GM20000 (cell line): ENCODE measurements at regions not wholly inside any gene's neighbourhood (a gene's known extent, or its start where the extent isn't known, plus 50 kb on each side); places are given as distances from the start of the nearest gene placed in this dataset.

ENCODE experiments used
- DNase-seq: peaks from one replicate; pipeline ENCODE4 v3.0.0; 2012; ENCODE audit warnings: low spot score
- CTCF ChIP-seq: IDR thresholded peaks from 2 replicates; pipeline ENCODE4 v1.5.1; 2012; ENCODE audit warnings: mild to moderate bottlenecking, control low read depth; ENCODE audit errors: extremely low read depth, missing control alignments

DNA sequence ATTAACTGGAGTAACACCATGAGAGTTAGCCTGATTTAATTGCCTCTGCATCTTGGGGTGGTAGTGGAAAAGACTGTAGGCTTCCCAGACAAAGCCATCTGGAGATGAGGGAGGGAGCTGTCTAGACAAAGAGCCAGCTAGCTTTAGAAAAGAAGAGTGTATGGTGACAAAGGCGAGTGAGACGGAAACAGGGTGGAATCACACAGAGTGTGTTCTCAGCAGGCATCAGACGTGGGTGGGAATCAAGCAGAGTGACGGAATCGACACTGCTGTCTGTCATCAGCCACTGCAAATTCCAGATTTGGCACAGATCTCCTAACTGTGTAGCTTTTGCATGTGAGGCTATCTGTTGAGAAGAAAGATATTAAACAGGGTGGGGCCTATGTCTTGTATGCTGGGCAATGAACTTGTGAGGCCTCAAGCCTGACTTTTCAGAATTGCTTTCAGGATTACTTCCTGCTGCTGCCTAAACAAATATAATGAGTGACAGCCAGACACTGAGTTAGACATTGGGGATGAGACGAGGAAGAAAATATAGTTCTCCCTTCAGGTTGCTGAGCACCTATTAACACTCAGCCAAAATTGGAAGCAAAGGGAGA, 236.5 kb upstream of the GRIP1 start:
- no peak for DNase-seq
- TF ChIP-seq CTCF = no peak

- no peak for TF ChIP-seq CTCF
- no peak for DNase-seq
Observed at GRCh38 chr12:66916189-66916588, 237.3 kb upstream of the GRIP1 start.

GRCh38 chr12:66919466-66919865, 240.6 kb upstream of the GRIP1 start:
- no peak for DNase-seq
- no peak for TF ChIP-seq CTCF

- no peak for TF ChIP-seq CTCF
Observed at GRCh38 chr12:66920205-66920604, 241.3 kb upstream of the GRIP1 start.

DNA sequence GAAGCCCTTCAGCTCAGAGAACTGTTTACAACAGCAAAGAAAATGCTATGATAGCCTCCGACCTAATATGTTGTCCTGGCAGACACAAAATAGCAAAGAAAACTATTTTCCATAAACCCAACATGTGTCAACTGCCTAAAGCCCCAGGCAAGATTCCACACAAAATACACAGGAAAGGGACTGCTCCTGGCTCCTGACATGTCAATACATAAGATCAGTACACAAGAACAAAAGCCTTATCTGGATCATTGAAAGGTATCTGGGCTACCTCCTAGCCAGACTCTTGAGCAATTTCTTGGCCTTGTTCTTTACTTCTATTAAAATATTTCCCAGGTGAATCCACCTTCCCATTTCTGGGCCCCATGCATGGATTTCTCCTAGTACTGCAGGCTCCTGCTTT, 242.3 kb upstream of the GRIP1 start:
- no peak for DNase-seq
- no peak for TF ChIP-seq CTCF

More at GRCh38 chr12:66920205-66920604, 241.3 kb upstream of the GRIP1 start:
- DNase-seq = no peak

DNA sequence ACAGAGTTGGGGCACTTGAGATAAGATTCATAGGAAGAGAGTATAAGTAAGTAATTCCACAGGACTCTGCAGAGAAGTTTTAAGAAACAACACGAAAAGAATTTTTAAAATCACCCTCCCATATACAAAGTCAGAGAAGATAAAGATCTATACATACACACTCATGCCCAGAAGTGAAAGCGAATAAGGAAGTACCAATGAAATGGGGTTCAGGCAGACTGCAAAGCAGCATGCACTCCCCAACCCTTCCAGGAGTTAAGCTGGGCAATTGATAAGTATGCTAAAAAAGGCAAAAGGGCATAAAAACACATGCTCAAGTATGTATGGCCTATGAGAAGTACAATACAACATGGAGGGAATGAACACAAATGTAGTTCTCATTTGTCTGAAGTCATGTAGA, 246.2 kb upstream of the GRIP1 start:
- DNase-seq = no peak
- no peak for TF ChIP-seq CTCF

DNA sequence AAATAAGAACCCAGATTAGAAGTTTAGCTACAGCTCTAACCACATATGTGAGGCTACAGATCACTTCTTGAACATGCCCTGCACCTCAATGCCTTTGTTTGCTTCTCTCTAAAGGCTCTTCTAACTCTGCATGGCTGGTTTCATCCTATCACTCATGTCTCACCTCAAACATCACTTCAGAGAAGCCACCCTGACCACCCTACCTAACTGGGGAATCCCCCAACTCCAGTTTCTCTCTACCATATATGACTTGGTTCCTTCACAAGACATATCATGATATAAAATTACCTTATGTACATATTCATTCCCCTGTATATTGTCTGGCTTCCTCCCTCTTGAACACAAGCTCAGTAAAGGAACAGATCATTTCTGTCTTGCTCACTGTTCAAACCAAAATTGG, 250.2 kb upstream of the GRIP1 start:
- no peak for TF ChIP-seq CTCF
- DNase-seq = no peak
